SK-N-SH (cell line): ENCODE measurements at regions not wholly inside any gene's neighbourhood (a gene's known extent, or its start where the extent isn't known, plus 50 kb on each side); places are given as distances from the start of the nearest gene placed in this dataset.

Source experiments
- CTCF ChIA-PET: fragments of 300-600, 350-600 bp; formaldehyde crosslinking; extraction: SDS; loops from one replicate; lab custom pipeline; 2021; lab: Yijun Ruan, JAX
- POLR2A ChIA-PET: fragments of 350-600 bp; sonication (Branson Sonifier 250); formaldehyde crosslinking; extraction: SDS; loops from one replicate; lab custom pipeline; 2020; ENCODE audit warnings: antibody characterized with exemption, inconsistent platforms; lab: Yijun Ruan, JAX
- DNase-seq: peaks from one replicate; pipeline ENCODE4 v3.0.0; 2012
- H2AFZ ChIP-seq: fragments of 200-600 bp; sonication (generic); 2 replicates; pipeline ENCODE4 v1.8.1; 2016; ENCODE audit warnings: antibody characterized with exemption, mild to moderate bottlenecking, low read depth
- H3F3A ChIP-seq: fragments of 200-600 bp; sonication (generic); replicated peaks from 2 replicates; pipeline ENCODE3; 2016; ENCODE audit warnings: antibody characterized with exemption, mild to moderate bottlenecking; ENCODE audit not compliant: insufficient read depth
- H3K27ac ChIP-seq, 2 experiments: fragments of 200-500 bp in 1 of 2; fragments of 200-600 bp in 1 of 2; sonication (Bioruptor generic) in 1 of 2; sonication (generic), shearing (Covaris generic) in 1 of 2; 2 replicates each; pipeline versions ENCODE4 v1.5.1 to v1.6.1; 2014 to 2016; ENCODE audit warnings: low read depth in 2 of 2, inconsistent platforms in 1 of 2, low read length in 1 of 2, mild to moderate bottlenecking in 1 of 2, mixed read lengths in 1 of 2
- H3K27me3 ChIP-seq: fragments of 200-600 bp; sonication (generic), shearing (Covaris generic); 2 replicates; pipeline ENCODE4 v1.6.1; 2016; ENCODE audit warnings: mixed run types; ENCODE audit not compliant: insufficient read depth
- H3K36me3 ChIP-seq, 2 experiments: fragments of 200-500 bp in 1 of 2; fragments of 200-600 bp in 1 of 2; sonication (Bioruptor generic) in 1 of 2; sonication (generic) in 1 of 2; replicated peaks in 1 of 2; 2 replicates each; pipeline versions ENCODE3 to v1.5.1; 2014 to 2016; ENCODE audit warnings: low read length in 1 of 2, mild to moderate bottlenecking in 1 of 2; ENCODE audit not compliant: insufficient read depth in 2 of 2, control insufficient read depth in 1 of 2
- H3K4me1 ChIP-seq, 2 experiments: fragments of 200-500 bp in 1 of 2; fragments of 200-600 bp in 1 of 2; sonication (Bioruptor generic) in 1 of 2; sonication (generic), shearing (Covaris generic) in 1 of 2; 2 replicates each; pipeline versions ENCODE4 v1.5.1 to v1.6.1; 2014 to 2016; ENCODE audit warnings: low read depth in 1 of 2, low read length in 1 of 2, mixed run types in 1 of 2; ENCODE audit not compliant: insufficient read depth in 2 of 2, control insufficient read depth in 1 of 2
- H3K4me2 ChIP-seq: fragments of 200-600 bp; sonication (generic), shearing (Covaris generic); 2 replicates; pipeline ENCODE4 v1.6.1; 2017; ENCODE audit warnings: mixed run types
- H3K4me3 ChIP-seq, 2 experiments: fragments of 200-500 bp in 1 of 2; fragments of 200-600 bp in 1 of 2; sonication (Bioruptor generic) in 1 of 2; sonication (generic), shearing (Covaris generic) in 1 of 2; 2 replicates each; pipeline versions ENCODE4 v1.5.1 to v1.8.1; 2014 to 2016; ENCODE audit warnings: low read depth in 2 of 2, inconsistent platforms in 1 of 2, low read length in 1 of 2, mild to moderate bottlenecking in 1 of 2, mixed read lengths in 1 of 2, moderate library complexity in 1 of 2
- H3K79me2 ChIP-seq: fragments of 200-600 bp; sonication (generic); 2 replicates; pipeline ENCODE4 v1.8.1; 2017; ENCODE audit warnings: mild to moderate bottlenecking; ENCODE audit not compliant: insufficient read depth
- H3K9ac ChIP-seq: fragments of 200-600 bp; sonication (generic); 2 replicates; pipeline ENCODE4 v1.6.1; 2017; ENCODE audit warnings: mixed run types
- H3K9me2 ChIP-seq: fragments of 200-600 bp; sonication (generic); 2 replicates; pipeline ENCODE4 v1.6.1; 2017; ENCODE audit warnings: mixed run types
- H3K9me3 ChIP-seq: fragments of 200-600 bp; sonication (generic); 2 replicates; pipeline ENCODE4 v1.6.1; 2017; ENCODE audit warnings: mixed run types, mild to moderate bottlenecking, moderate library complexity
- H4K20me1 ChIP-seq: fragments of 200-600 bp; sonication (generic); 2 replicates; pipeline ENCODE4 v1.6.1; 2017; ENCODE audit warnings: mild to moderate bottlenecking, mixed run types; ENCODE audit not compliant: insufficient read depth
- ELF1 ChIP-seq: IDR thresholded peaks from 2 replicates; pipeline ENCODE4 v1.4.0; 2012
- EP300 ChIP-seq, 2 experiments: IDR thresholded peaks; 2 replicates each; pipeline versions ENCODE4 v1.4.0 to v1.6.1; 2012; ENCODE audit warnings: borderline replicate concordance in 1 of 2, low read depth in 1 of 2, low read length in 1 of 2
- FOSL2 ChIP-seq: IDR thresholded peaks from 2 replicates; pipeline ENCODE4 v1.4.0; 2012; ENCODE audit warnings: low read depth, mild to moderate bottlenecking, moderate library complexity, borderline replicate concordance
- FOXJ3 ChIP-seq: sonication (generic); formaldehyde crosslinking; IDR thresholded peaks from 2 replicates; pipeline ENCODE4 v1.5.1; 2020; ENCODE audit warnings: mild to moderate bottlenecking, missing genetic modification reagents
- GABPA ChIP-seq: IDR thresholded peaks from 2 replicates; pipeline ENCODE4 v1.4.0; 2012; ENCODE audit warnings: low read depth, mild to moderate bottlenecking
- GATA2 ChIP-seq: sonication (generic); formaldehyde crosslinking; IDR thresholded peaks from 2 replicates; pipeline ENCODE4 v1.5.0; 2020; ENCODE audit warnings: mild to moderate bottlenecking, missing genetic modification reagents
- NRF1 ChIP-seq: IDR thresholded peaks from 2 replicates; pipeline ENCODE4 v1.6.1; 2012; ENCODE audit warnings: low read depth, mild to moderate bottlenecking, low read length
- RCOR1 ChIP-seq: fragments of 150-350 bp; IDR thresholded peaks from 2 replicates; pipeline ENCODE4 v1.6.1; 2017; ENCODE audit warnings: antibody characterized with exemption, low read length
- RFX5 ChIP-seq: IDR thresholded peaks from 2 replicates; pipeline ENCODE4 v1.6.1; 2012; ENCODE audit warnings: mild to moderate bottlenecking, improper control_type of control experiment, low read length
- SIN3A ChIP-seq: IDR thresholded peaks from 2 replicates; pipeline ENCODE4 v1.6.1; 2012; ENCODE audit warnings: low read depth, mild to moderate bottlenecking, low read length, moderate library complexity, borderline replicate concordance
- SMC3 ChIP-seq: IDR thresholded peaks from 2 replicates; pipeline ENCODE4 v1.6.1; 2012; ENCODE audit warnings: low read depth, low read length, improper control_type of control experiment
- TAF1 ChIP-seq: IDR thresholded peaks from 2 replicates; pipeline ENCODE4 v1.6.1; 2012; ENCODE audit warnings: low read depth, mild to moderate bottlenecking, low read length, moderate library complexity, borderline replicate concordance
- YY1 ChIP-seq: IDR thresholded peaks from 2 replicates; pipeline ENCODE4 v1.4.0; 2012; ENCODE audit warnings: low read depth, mild to moderate bottlenecking
- WGBS: methylation state at CpG from one replicate; pipeline ENCODE4 v1.1.6; 2017; ENCODE audit warnings: low lambda C conversion rate; 5-methylcytosine and 5-hydroxymethylcytosine counted together
- TF ChIP-seq, protein P1 (sequence below): fragments of 200-600 bp; sonication (generic); IDR thresholded peaks from 2 replicates; pipeline ENCODE4 v1.6.1; 2017; ENCODE audit warnings: antibody characterized with exemption, mild to moderate bottlenecking, moderate library complexity
- TF ChIP-seq, protein P2 (sequence below): fragments of 150-350 bp; IDR thresholded peaks from 2 replicates; pipeline ENCODE4 v1.6.1; 2016; ENCODE audit warnings: mild to moderate bottlenecking, low read depth, low read length
- TF ChIP-seq, protein P3 (sequence below): IDR thresholded peaks from 2 replicates; pipeline ENCODE4 v1.6.1; 2012; ENCODE audit warnings: mild to moderate bottlenecking, low read depth, low read length, moderate library complexity

DNA sequence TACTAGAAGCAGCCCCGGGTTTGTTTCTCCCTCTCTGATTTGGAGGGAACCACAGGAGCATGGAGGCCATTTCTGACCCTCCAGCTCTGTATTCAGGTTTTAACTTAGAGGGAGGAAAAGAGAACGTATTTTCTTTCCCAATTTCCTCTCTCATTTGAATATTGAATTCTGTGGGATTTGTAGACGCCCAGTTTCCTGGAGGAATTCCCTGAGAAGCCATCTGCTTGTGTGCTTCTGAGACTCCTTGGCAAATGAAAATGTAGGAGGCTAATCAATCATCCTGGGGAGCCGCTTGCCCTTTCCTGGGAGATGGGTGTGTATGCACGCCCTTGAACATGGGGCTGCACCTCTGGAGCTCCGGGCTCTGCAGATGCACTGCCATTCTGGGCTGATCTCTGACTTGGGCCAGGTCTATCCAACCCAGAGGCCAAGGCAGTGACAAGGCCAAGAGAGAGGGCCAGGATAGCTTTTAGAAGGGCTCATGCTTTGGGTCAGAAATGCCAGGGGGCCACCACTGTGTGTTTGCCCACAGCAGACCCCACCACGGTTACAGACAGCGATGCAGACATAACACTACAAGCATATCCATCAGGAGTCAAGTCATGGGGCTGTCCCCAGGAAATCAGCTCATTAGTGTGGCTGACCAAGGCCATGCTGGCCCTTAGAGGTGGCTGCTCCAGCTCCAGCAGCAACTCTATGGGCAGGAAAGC lies 174.5 kb downstream of the C5orf15 start:
- Histone ChIP-seq H3K27ac (no peak overlapping the region), H3K4me2 (no peak overlapping the region), H3K9me2 (no peaks in the 10 kb centered on the region), H3F3A (no peaks in the 10 kb centered on the region), H3K4me1 (no peaks in the 10 kb centered on the region; a peak in 1 of 4 replicates), H3K79me2 (no peaks in the 10 kb centered on the region), H2AFZ (no peak overlapping the region), H3K36me3 (no peaks in the 10 kb centered on the region), H3K9me3 (no peaks in the 10 kb centered on the region), H3K27me3 (no peaks in the 10 kb centered on the region; the same call in 1 of the 2 replicates), H4K20me1 (no peaks in the 10 kb centered on the region), H3K9ac (no peak overlapping the region), H3K4me3 (no peak overlapping the region)
- ChIA-PET CTCF (interaction anchor here (0.7 to 1.3 kb wide), 2 partner anchors 75 to 76 kb away, joined by 3 to 4 read pairs; no protein-coding TSS in a partner anchor), POLR2A (no interaction called here)
- 21% methylated on average over 7 of the region's 8 CpGs for WGBS
- DNase-seq: no peak
- TF ChIP-seq RCOR1 (no peak), NRF1 (no peak), SIN3A (no peak), EP300 (IDR thresholded peaks at IDR 0.05; ENCODE audit: borderline replicate concordance in 1 of 2, low read depth in 1 of 2, low read length in 1 of 2) (no peak), ELF1 (no peak), RFX5 (no peak), FOXJ3 (CRISPR knock-in tag) (no peak), GABPA (no peak), TAF1 (no peak), GATA2 (CRISPR knock-in tag) (no peak), FOSL2 (no peak), YY1 (no peak), SMC3 (no peak)
- TF ChIP-seq, protein P1, sequence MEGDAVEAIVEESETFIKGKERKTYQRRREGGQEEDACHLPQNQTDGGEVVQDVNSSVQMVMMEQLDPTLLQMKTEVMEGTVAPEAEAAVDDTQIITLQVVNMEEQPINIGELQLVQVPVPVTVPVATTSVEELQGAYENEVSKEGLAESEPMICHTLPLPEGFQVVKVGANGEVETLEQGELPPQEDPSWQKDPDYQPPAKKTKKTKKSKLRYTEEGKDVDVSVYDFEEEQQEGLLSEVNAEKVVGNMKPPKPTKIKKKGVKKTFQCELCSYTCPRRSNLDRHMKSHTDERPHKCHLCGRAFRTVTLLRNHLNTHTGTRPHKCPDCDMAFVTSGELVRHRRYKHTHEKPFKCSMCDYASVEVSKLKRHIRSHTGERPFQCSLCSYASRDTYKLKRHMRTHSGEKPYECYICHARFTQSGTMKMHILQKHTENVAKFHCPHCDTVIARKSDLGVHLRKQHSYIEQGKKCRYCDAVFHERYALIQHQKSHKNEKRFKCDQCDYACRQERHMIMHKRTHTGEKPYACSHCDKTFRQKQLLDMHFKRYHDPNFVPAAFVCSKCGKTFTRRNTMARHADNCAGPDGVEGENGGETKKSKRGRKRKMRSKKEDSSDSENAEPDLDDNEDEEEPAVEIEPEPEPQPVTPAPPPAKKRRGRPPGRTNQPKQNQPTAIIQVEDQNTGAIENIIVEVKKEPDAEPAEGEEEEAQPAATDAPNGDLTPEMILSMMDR: no peak
- TF ChIP-seq, protein P2, sequence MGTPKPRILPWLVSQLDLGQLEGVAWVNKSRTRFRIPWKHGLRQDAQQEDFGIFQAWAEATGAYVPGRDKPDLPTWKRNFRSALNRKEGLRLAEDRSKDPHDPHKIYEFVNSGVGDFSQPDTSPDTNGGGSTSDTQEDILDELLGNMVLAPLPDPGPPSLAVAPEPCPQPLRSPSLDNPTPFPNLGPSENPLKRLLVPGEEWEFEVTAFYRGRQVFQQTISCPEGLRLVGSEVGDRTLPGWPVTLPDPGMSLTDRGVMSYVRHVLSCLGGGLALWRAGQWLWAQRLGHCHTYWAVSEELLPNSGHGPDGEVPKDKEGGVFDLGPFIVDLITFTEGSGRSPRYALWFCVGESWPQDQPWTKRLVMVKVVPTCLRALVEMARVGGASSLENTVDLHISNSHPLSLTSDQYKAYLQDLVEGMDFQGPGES: no peak
- TF ChIP-seq, protein P3, sequence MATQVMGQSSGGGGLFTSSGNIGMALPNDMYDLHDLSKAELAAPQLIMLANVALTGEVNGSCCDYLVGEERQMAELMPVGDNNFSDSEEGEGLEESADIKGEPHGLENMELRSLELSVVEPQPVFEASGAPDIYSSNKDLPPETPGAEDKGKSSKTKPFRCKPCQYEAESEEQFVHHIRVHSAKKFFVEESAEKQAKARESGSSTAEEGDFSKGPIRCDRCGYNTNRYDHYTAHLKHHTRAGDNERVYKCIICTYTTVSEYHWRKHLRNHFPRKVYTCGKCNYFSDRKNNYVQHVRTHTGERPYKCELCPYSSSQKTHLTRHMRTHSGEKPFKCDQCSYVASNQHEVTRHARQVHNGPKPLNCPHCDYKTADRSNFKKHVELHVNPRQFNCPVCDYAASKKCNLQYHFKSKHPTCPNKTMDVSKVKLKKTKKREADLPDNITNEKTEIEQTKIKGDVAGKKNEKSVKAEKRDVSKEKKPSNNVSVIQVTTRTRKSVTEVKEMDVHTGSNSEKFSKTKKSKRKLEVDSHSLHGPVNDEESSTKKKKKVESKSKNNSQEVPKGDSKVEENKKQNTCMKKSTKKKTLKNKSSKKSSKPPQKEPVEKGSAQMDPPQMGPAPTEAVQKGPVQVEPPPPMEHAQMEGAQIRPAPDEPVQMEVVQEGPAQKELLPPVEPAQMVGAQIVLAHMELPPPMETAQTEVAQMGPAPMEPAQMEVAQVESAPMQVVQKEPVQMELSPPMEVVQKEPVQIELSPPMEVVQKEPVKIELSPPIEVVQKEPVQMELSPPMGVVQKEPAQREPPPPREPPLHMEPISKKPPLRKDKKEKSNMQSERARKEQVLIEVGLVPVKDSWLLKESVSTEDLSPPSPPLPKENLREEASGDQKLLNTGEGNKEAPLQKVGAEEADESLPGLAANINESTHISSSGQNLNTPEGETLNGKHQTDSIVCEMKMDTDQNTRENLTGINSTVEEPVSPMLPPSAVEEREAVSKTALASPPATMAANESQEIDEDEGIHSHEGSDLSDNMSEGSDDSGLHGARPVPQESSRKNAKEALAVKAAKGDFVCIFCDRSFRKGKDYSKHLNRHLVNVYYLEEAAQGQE: no peak
